ENCODE measurements at regions not wholly inside any gene's neighbourhood (a gene's known extent, or its start where the extent isn't known, plus 50 kb on each side); places are given as distances from the start of the nearest gene placed in this dataset.

- TF ChIP-seq CTCF (IDR thresholded peaks at IDR 0.05; ENCODE audit: low read depth, low read length, missing control alignments) = no peak
- in situ Hi-C loops (cut with HindIII; ENCODE audit: low pct_ligation_motif_present, low sequenced_read_pairs) = no loop called here
- Histone ChIP-seq H3K27me3 (replicated peaks) (no peaks in the 10 kb centered on the region), H3K36me3 (replicated peaks) (no peaks in the 10 kb centered on the region), H3K4me3 (ENCODE audit: low read depth, low read length) (no peak overlapping the region), H3K27ac (no peak overlapping the region)
- no peak for DNase-seq
Observed at GRCh38 chr15:39445931-39446330, 134.9 kb upstream of the THBS1 start.

GRCh38 chr15:39447346-39447745 lies 133.5 kb upstream of the THBS1 start:
- no peak overlapping the region for H3K27ac ChIP-seq
- H3K4me3 ChIP-seq (ENCODE audit: low read depth, low read length) = no peak overlapping the region
- no peaks in the 10 kb centered on the region for H3K36me3 ChIP-seq (replicated peaks)
- in situ Hi-C loops (cut with HindIII; ENCODE audit: low pct_ligation_motif_present, low sequenced_read_pairs) = no loop called here
- TF ChIP-seq CTCF (IDR thresholded peaks at IDR 0.05; ENCODE audit: low read depth, low read length, missing control alignments) = no peak
- H3K27me3 ChIP-seq (replicated peaks) = no peaks in the 10 kb centered on the region
- DNase-seq = no peak

GRCh38 chr15:39447881-39448280 lies 133.0 kb upstream of the THBS1 start:
- no peak overlapping the region for H3K27ac ChIP-seq
- no peaks in the 10 kb centered on the region for H3K27me3 ChIP-seq (replicated peaks)
- H3K4me3 ChIP-seq (ENCODE audit: low read depth, low read length) = no peak overlapping the region
- DNase-seq = no peak
- in situ Hi-C loops (cut with HindIII; ENCODE audit: low pct_ligation_motif_present, low sequenced_read_pairs) = no loop called here
- TF ChIP-seq CTCF (IDR thresholded peaks at IDR 0.05; ENCODE audit: low read depth, low read length, missing control alignments) = no peak
- H3K36me3 ChIP-seq (replicated peaks) = no peaks in the 10 kb centered on the region

- no peak for TF ChIP-seq CTCF (IDR thresholded peaks at IDR 0.05; ENCODE audit: low read depth, low read length, missing control alignments)
- Histone ChIP-seq H3K27me3 (replicated peaks) (no peaks in the 10 kb centered on the region), H3K36me3 (replicated peaks) (no peaks in the 10 kb centered on the region), H3K27ac (no peak overlapping the region), H3K4me3 (ENCODE audit: low read depth, low read length) (no peak overlapping the region)
- no peak for DNase-seq
- in situ Hi-C loops (cut with HindIII; ENCODE audit: low pct_ligation_motif_present, low sequenced_read_pairs) = no loop called here
Observed at GRCh38 chr15:39448409-39448808, 132.5 kb upstream of the THBS1 start.

- no peaks in the 10 kb centered on the region for H3K36me3 ChIP-seq (replicated peaks)
- no peaks in the 10 kb centered on the region for H3K27me3 ChIP-seq (replicated peaks)
- in situ Hi-C loops (cut with HindIII; ENCODE audit: low pct_ligation_motif_present, low sequenced_read_pairs) = no loop called here
- no peak overlapping the region for H3K4me3 ChIP-seq (ENCODE audit: low read depth, low read length)
- no peak overlapping the region for H3K27ac ChIP-seq
- DNase-seq = no peak
- no peak for TF ChIP-seq CTCF (IDR thresholded peaks at IDR 0.05; ENCODE audit: low read depth, low read length, missing control alignments)
Observed at GRCh38 chr15:39451121-39451688, 129.7 kb upstream of the THBS1 start.

GRCh38 chr15:39451871-39452270 lies 129.0 kb upstream of the THBS1 start:
- TF ChIP-seq CTCF (IDR thresholded peaks at IDR 0.05; ENCODE audit: low read depth, low read length, missing control alignments) = no peak
- no peak for DNase-seq
- Histone ChIP-seq H3K36me3 (replicated peaks) (no peaks in the 10 kb centered on the region), H3K27me3 (replicated peaks) (no peaks in the 10 kb centered on the region), H3K27ac (no peak overlapping the region), H3K4me3 (ENCODE audit: low read depth, low read length) (no peak overlapping the region)
- in situ Hi-C loops (cut with HindIII; ENCODE audit: low pct_ligation_motif_present, low sequenced_read_pairs) = no loop called here

Data from brain microvascular endothelial cell (primary cell).